A549 (cell line): ENCODE measurements at regions not wholly inside any gene's neighbourhood (a gene's known extent, or its start where the extent isn't known, plus 50 kb on each side); places are given as distances from the start of the nearest gene placed in this dataset.

ENCODE experiments used
- ATAC-seq, 2 experiments: fragments of 200-7000 bp in 1 of 2; fragments of >200 bp in 1 of 2; cut with Nextera tagmentation in 1 of 2; cut with Tn5 transposase in 1 of 2; 3 replicates each; pipeline versions ENCODE4 v1.8.0 to v1.9.1; 2018 to 2020; ENCODE audit warnings: mild to moderate bottlenecking in 1 of 2, moderate library complexity in 1 of 2
- CTCF ChIA-PET: fragments of 300-600 bp; sonication (Branson Sonifier 250); formaldehyde crosslinking; extraction: SDS; loops from one replicate; lab custom pipeline; 2021; ENCODE audit warnings: antibody characterized with exemption, inconsistent platforms; lab: Yijun Ruan, JAX
- POLR2A ChIA-PET: fragments of 350-600 bp; formaldehyde crosslinking; extraction: SDS; loops from one replicate; lab custom pipeline; 2021; ENCODE audit warnings: antibody characterized with exemption, inconsistent platforms; lab: Yijun Ruan, JAX
- DNase-seq, 2 experiments: peaks; one replicate each; pipeline versions ENCODE4 v3.0.0 to v3.0.0-alpha.2; 2011 to 2016; ENCODE audit warnings: low read depth in 1 of 2, low spot score in 1 of 2
- FAIRE-seq: peaks from 2 replicates; lab custom pipeline; 2011; peaks lifted over from hg19 to GRCh38; lab: Jason Lieb, UNC
- H3K27ac ChIP-seq, 2 experiments: fragments of >200 bp; sonication (Bioruptor Twin); formaldehyde crosslinking; 3 replicates each; pipeline ENCODE4 v1.5.1; 2016 to 2017
- H3K4me1 ChIP-seq: fragments of >200 bp; sonication (Bioruptor Twin); formaldehyde crosslinking; 3 replicates; pipeline ENCODE4 v1.6.1; 2016
- H3K4me2 ChIP-seq: fragments of >200 bp; sonication (Bioruptor Twin); formaldehyde crosslinking; 3 replicates; pipeline ENCODE4 v1.6.1; 2016
- H3K4me3 ChIP-seq: fragments of >200 bp; sonication (Bioruptor Twin); formaldehyde crosslinking; 3 replicates; pipeline ENCODE4 v1.5.1; 2016
- H3K9me3 ChIP-seq: fragments of >200 bp; sonication (Bioruptor Twin); formaldehyde crosslinking; 3 replicates; pipeline ENCODE4 v1.6.1; 2016
- CEBPB ChIP-seq, 2 experiments: fragments of >200 bp in 1 of 2; sonication (Bioruptor Twin) in 1 of 2; formaldehyde crosslinking in 1 of 2; IDR thresholded peaks; 2 replicates each; pipeline ENCODE4 v1.6.1; 2012 to 2016
- CHD4 ChIP-seq: fragments of 200-600 bp; sonication (generic); IDR thresholded peaks from 2 replicates; pipeline ENCODE4 v1.6.1; 2016; ENCODE audit warnings: antibody characterized with exemption, mild to moderate bottlenecking, borderline replicate concordance
- EHMT2 ChIP-seq: fragments of 200-600 bp; sonication (generic); IDR thresholded peaks from 2 replicates; pipeline ENCODE4 v1.6.1; 2016; ENCODE audit warnings: antibody characterized with exemption, low read depth, mild to moderate bottlenecking, moderate library complexity
- ESRRA ChIP-seq: fragments of 150-350 bp; IDR thresholded peaks from 2 replicates; pipeline ENCODE4 v1.6.1; 2014; ENCODE audit warnings: mild to moderate bottlenecking, low read length, borderline replicate concordance
- FOSL2 ChIP-seq, 2 experiments: fragments of 450-650 bp in 1 of 2; fragments of >200 bp in 1 of 2; sonication (Bioruptor Twin) in 1 of 2; formaldehyde crosslinking; IDR thresholded peaks; 2 replicates each; pipeline versions ENCODE4 v1.5.0 to v1.6.1; 2016 to 2020; ENCODE audit warnings: mild to moderate bottlenecking in 1 of 2, moderate library complexity in 1 of 2
- FOXS1 ChIP-seq: fragments of 250-450 bp; sonication (Bioruptor Pico); IDR thresholded peaks from 2 replicates; pipeline ENCODE4 v1.5.0; 2020; ENCODE audit warnings: mild to moderate bottlenecking, moderate library complexity
- GATA3 ChIP-seq: IDR thresholded peaks from 2 replicates; pipeline ENCODE4 v1.6.1; 2012; ENCODE audit warnings: borderline replicate concordance
- HES2 ChIP-seq: fragments of >200 bp; sonication (Bioruptor Twin); formaldehyde crosslinking; IDR thresholded peaks from 2 replicates; pipeline ENCODE4 v1.6.1; 2016
- JUN ChIP-seq, 2 experiments: fragments of >200 bp; sonication (Bioruptor Twin); formaldehyde crosslinking; IDR thresholded peaks; 2 replicates in 1 of 2; 3 replicates in 1 of 2; pipeline ENCODE4 v1.6.1; 2016 to 2017
- JUNB ChIP-seq: fragments of >200 bp; sonication (Bioruptor Twin); formaldehyde crosslinking; IDR thresholded peaks from 2 replicates; pipeline ENCODE4 v1.6.1; 2016
- KDM1A ChIP-seq: fragments of 200-600 bp; sonication (generic); IDR thresholded peaks from 2 replicates; pipeline ENCODE4 v1.6.1; 2016; ENCODE audit warnings: low read depth, mild to moderate bottlenecking
- MAFK ChIP-seq: fragments of 450-650 bp; IDR thresholded peaks from 2 replicates; pipeline ENCODE4 v1.6.1; 2014; ENCODE audit not compliant: partially characterized antibody
- MYC ChIP-seq: IDR thresholded peaks from 2 replicates; pipeline ENCODE4 v1.6.1; 2012; ENCODE audit warnings: mild to moderate bottlenecking, inconsistent platforms, low read length, improper control_type of control experiment, borderline replicate concordance
- NFE2L2 ChIP-seq: fragments of 150-350 bp; conservative IDR thresholded peaks from 2 replicates; pipeline ENCODE4 v1.6.1; 2014; ENCODE audit warnings: low read length
- NR3C1 ChIP-seq: fragments of >200 bp; sonication (Bioruptor Twin); formaldehyde crosslinking; IDR thresholded peaks from 3 replicates; pipeline ENCODE4 v1.6.1; 2017
- RAD21 ChIP-seq, 2 experiments: fragments of >200 bp in 1 of 2; sonication (Bioruptor Twin) in 1 of 2; formaldehyde crosslinking in 1 of 2; IDR thresholded peaks in 1 of 2; conservative IDR thresholded peaks in 1 of 2; 2 replicates in 1 of 2; 3 replicates in 1 of 2; pipeline ENCODE4 v1.6.1; 2012 to 2018; ENCODE audit warnings: inconsistent platforms in 1 of 2
- RCOR1 ChIP-seq: fragments of 150-350 bp; IDR thresholded peaks from 2 replicates; pipeline ENCODE4 v1.6.1; 2014; ENCODE audit warnings: antibody characterized with exemption, low read length, low read depth
- ZFP36 ChIP-seq: fragments of 450-650 bp; IDR thresholded peaks from 2 replicates; pipeline ENCODE4 v1.6.1; 2014; ENCODE audit warnings: borderline replicate concordance; ENCODE audit not compliant: partially characterized antibody
- WGBS: methylation state at CpG from one replicate; pipeline ENCODE4 v1.1.6; 2017; ENCODE audit errors: missing lambda C conversion rate; 5-methylcytosine and 5-hydroxymethylcytosine counted together
- TF ChIP-seq, protein P1 (sequence below): fragments of 200-600 bp; sonication (generic); IDR thresholded peaks from 2 replicates; pipeline ENCODE4 v1.6.1; 2016; ENCODE audit warnings: antibody characterized with exemption, mild to moderate bottlenecking, moderate library complexity
- TF ChIP-seq, protein P2 (sequence below): fragments of 450-650 bp; IDR thresholded peaks from 2 replicates; pipeline ENCODE4 v1.6.1; 2014; ENCODE audit warnings: antibody characterized with exemption
- TF ChIP-seq, protein P3 (sequence below): IDR thresholded peaks from 2 replicates; pipeline ENCODE4 v1.6.1; 2012
- TF ChIP-seq, protein P4 (sequence below): IDR thresholded peaks from 2 replicates; pipeline ENCODE4 v1.6.1; 2012; ENCODE audit warnings: low read depth, borderline replicate concordance

DNA sequence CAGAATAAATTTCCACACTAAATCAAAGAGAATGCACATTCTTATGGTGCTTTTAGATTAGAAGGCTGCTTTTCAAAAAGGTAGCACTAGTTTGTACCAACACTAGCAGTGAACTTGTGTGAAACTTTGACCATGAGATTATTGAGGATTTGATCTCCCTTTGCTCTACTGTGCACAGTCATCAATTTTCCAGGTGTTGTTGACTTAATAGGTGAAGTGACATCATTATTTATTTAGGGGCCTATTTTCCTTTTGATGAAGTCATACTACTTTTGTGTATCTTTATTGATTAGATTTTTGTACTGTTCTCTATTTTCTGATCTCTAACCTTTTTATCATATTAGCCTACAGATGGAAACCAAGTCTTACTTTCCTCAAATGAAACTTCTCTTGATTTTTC is 507.9 kb upstream of the LCORL start:
- no peak for DNase-seq
- H3K4me2 ChIP-seq: no peak overlapping the region
- CTCF ChIA-PET: no interaction called here
- no peak for ATAC-seq
- POLR2A ChIA-PET: no interaction called here
- no peaks in the 10 kb centered on the region for H3K9me3 ChIP-seq
- no peak overlapping the region for H3K4me3 ChIP-seq
- H3K4me1 ChIP-seq: no peaks in the 10 kb centered on the region
- FAIRE-seq: no peak
- no peak overlapping the region for H3K27ac ChIP-seq
- TF ChIP-seq CHD4 (no peak), MAFK (peak; percentile 20), NFE2L2 (no peak)

DNA sequence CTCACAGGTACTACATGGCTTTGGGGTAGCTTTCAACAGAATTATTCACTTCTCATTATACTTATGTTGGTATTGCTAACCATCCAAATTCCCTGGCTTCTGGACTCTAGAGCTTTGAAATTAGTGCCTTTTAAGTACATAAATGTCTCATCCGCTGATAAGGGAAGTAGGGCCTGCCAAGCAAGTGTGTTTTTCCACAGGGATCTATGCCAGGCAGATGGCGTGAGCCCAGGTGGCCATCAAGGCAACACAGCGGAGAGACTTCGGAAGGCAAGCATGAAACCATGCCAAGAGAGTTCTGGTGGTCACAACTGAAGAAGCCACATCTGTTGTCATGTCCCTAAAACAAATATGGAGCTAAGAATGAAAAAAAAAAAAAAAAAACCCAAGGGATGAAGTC is 503.1 kb upstream of the LCORL start:
- Histone ChIP-seq H3K9me3 (no peaks in the 10 kb centered on the region), H3K4me2 (no peak overlapping the region), H3K4me1 (no peaks in the 10 kb centered on the region), H3K4me3 (no peak overlapping the region), H3K27ac (no peak overlapping the region)
- no peak for DNase-seq
- TF ChIP-seq, protein P1, sequence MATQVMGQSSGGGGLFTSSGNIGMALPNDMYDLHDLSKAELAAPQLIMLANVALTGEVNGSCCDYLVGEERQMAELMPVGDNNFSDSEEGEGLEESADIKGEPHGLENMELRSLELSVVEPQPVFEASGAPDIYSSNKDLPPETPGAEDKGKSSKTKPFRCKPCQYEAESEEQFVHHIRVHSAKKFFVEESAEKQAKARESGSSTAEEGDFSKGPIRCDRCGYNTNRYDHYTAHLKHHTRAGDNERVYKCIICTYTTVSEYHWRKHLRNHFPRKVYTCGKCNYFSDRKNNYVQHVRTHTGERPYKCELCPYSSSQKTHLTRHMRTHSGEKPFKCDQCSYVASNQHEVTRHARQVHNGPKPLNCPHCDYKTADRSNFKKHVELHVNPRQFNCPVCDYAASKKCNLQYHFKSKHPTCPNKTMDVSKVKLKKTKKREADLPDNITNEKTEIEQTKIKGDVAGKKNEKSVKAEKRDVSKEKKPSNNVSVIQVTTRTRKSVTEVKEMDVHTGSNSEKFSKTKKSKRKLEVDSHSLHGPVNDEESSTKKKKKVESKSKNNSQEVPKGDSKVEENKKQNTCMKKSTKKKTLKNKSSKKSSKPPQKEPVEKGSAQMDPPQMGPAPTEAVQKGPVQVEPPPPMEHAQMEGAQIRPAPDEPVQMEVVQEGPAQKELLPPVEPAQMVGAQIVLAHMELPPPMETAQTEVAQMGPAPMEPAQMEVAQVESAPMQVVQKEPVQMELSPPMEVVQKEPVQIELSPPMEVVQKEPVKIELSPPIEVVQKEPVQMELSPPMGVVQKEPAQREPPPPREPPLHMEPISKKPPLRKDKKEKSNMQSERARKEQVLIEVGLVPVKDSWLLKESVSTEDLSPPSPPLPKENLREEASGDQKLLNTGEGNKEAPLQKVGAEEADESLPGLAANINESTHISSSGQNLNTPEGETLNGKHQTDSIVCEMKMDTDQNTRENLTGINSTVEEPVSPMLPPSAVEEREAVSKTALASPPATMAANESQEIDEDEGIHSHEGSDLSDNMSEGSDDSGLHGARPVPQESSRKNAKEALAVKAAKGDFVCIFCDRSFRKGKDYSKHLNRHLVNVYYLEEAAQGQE: no peak
- TF ChIP-seq JUN (IDR thresholded peaks at IDR 0.05) (no peak), FOSL2 (IDR thresholded peaks at IDR 0.05) (no peak), FOSL2 (CRISPR knock-in tag; IDR thresholded peaks at IDR 0.05) (no peak), CEBPB (IDR thresholded peaks at IDR 0.05) (no peak), HES2 (no peak), RCOR1 (no peak), ESRRA (no peak), NR3C1 (no peak), MYC (no peak), FOXS1 (no peak), JUNB (no peak), RAD21 (conservative IDR thresholded peaks at IDR 0.05 in 1 of 2, IDR thresholded peaks at IDR 0.05 in 1 of 2) (no peak)
- TF ChIP-seq, protein P2, sequence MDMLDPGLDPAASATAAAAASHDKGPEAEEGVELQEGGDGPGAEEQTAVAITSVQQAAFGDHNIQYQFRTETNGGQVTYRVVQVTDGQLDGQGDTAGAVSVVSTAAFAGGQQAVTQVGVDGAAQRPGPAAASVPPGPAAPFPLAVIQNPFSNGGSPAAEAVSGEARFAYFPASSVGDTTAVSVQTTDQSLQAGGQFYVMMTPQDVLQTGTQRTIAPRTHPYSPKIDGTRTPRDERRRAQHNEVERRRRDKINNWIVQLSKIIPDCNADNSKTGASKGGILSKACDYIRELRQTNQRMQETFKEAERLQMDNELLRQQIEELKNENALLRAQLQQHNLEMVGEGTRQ: no peak
- TF ChIP-seq, protein P3, sequence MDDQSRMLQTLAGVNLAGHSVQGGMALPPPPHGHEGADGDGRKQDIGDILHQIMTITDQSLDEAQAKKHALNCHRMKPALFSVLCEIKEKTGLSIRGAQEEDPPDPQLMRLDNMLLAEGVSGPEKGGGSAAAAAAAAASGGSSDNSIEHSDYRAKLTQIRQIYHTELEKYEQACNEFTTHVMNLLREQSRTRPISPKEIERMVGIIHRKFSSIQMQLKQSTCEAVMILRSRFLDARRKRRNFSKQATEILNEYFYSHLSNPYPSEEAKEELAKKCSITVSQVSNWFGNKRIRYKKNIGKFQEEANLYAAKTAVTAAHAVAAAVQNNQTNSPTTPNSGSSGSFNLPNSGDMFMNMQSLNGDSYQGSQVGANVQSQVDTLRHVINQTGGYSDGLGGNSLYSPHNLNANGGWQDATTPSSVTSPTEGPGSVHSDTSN: no peak
- POLR2A ChIA-PET: no interaction called here
- CTCF ChIA-PET: no interaction called here
- FAIRE-seq: no peak
- ATAC-seq: no peak
- 0% methylated on average over 4 of the region's 4 CpGs for WGBS

GRCh38 chr4:18518098-18518497 is 496.5 kb upstream of the LCORL start:
- Histone ChIP-seq H3K4me2 (no peak overlapping the region), H3K4me3 (no peak overlapping the region), H3K4me1 (no peaks in the 10 kb centered on the region), H3K9me3 (no peaks in the 10 kb centered on the region), H3K27ac (no peak overlapping the region)
- ChIA-PET POLR2A (no interaction called here), CTCF (no interaction called here)
- FAIRE-seq (no peak), ATAC-seq (no peak), DNase-seq (no peak)
- TF ChIP-seq ZFP36 (no peak), EHMT2 (no peak), JUNB (no peak), NR3C1 (no peak), KDM1A (no peak), GATA3 (no peak), RAD21 (conservative IDR thresholded peaks at IDR 0.05 in 1 of 2, IDR thresholded peaks at IDR 0.05 in 1 of 2) (no peak)
- TF ChIP-seq, protein P4, sequence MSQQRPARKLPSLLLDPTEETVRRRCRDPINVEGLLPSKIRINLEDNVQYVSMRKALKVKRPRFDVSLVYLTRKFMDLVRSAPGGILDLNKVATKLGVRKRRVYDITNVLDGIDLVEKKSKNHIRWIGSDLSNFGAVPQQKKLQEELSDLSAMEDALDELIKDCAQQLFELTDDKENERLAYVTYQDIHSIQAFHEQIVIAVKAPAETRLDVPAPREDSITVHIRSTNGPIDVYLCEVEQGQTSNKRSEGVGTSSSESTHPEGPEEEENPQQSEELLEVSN: no peak
- TF ChIP-seq, protein P2: no peak
- 0% methylated on average over 3 of the region's 3 CpGs for WGBS
